ENCODE measurements at regions not wholly inside any gene's neighbourhood (a gene's known extent, or its start where the extent isn't known, plus 50 kb on each side); places are given as distances from the start of the nearest gene placed in this dataset.

DNA sequence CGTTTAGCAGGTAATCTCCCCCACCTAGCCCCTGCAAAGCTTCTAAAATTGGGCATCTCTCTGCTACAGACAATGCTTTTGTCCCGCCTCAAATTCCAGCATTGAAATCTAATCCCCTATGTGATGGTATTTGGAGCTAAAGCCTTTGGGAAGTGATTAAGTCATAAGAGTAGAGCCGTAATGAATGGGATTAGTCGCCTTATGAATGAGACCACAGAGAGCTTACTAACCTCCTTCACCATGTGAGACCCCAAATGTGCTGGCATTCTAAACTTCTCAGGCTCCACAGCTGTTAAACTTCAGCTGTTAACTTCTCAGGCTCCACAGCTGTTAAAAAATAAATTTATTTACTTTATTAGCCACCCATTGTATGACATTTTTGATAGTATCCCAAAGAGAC is 374.2 kb upstream of the BCHE start:
- ChIA-PET CTCF (ENCODE audit: low intra/inter-chr PET ratio) (interaction anchor here (0.6 kb wide), 1 partner anchor 85 kb away, joined by 3 read pairs; no protein-coding TSS in a partner anchor), POLR2A (no interaction called here)
- in situ Hi-C loops (cut with MboI), result no loop called here
- DNase-seq (ENCODE audit: extremely low read depth in 1 of 4, low spot score in 3 of 4) (no peak), ATAC-seq (no peak), FAIRE-seq (no peak)
- Histone ChIP-seq H3K27me3 (ENCODE audit: control insufficient read depth in 2 of 2, insufficient read depth in 2 of 2, low read length in 2 of 2) (no peaks in the 10 kb centered on the region), H3K79me2 (ENCODE audit: control insufficient read depth, insufficient read depth, low read length) (no peaks in the 10 kb centered on the region), H3K9me3 (replicated peaks; ENCODE audit: control insufficient read depth, insufficient read depth, low read depth, low read length) (0 out of 2 replicates have a peak, but pooled peaks cover 3% of the 10 kb centered on the region), H3K4me1 (replicated peaks in 1 of 2; ENCODE audit: control insufficient read depth in 2 of 2, insufficient read depth in 2 of 2, low read length in 2 of 2) (no peaks in the 10 kb centered on the region), H3K27ac (ENCODE audit: extremely low read depth, low read depth, low read length) (no peak overlapping the region), H3K9ac (ENCODE audit: insufficient read depth in 1 of 2, low read depth in 2 of 2, low read length in 2 of 2) (no peak overlapping the region), H3K4me3 (no peak overlapping the region), H4K20me1 (replicated peaks; ENCODE audit: control insufficient read depth, insufficient read depth, low read length) (no peaks in the 10 kb centered on the region), H3K9me1 (ENCODE audit: control insufficient read depth, insufficient read depth, low read length) (no peaks in the 10 kb centered on the region), H3K36me3 (ENCODE audit: control insufficient read depth, insufficient read depth, low read length) (no peaks in the 10 kb centered on the region), H3K4me2 (ENCODE audit: insufficient read depth, low read length) (no peak overlapping the region), H2AFZ (ENCODE audit: low read depth, low read length) (no peak overlapping the region)
- 18% methylated on average over 4 of the region's 4 CpGs for WGBS (ENCODE audit: insufficient coverage, low coverage, missing lambda C conversion rate)
- TF ChIP-seq SPI1 (IDR thresholded peaks at IDR 0.05; ENCODE audit: borderline replicate concordance, low read depth, low read length), result no peak
- TF ChIP-seq, protein P1, sequence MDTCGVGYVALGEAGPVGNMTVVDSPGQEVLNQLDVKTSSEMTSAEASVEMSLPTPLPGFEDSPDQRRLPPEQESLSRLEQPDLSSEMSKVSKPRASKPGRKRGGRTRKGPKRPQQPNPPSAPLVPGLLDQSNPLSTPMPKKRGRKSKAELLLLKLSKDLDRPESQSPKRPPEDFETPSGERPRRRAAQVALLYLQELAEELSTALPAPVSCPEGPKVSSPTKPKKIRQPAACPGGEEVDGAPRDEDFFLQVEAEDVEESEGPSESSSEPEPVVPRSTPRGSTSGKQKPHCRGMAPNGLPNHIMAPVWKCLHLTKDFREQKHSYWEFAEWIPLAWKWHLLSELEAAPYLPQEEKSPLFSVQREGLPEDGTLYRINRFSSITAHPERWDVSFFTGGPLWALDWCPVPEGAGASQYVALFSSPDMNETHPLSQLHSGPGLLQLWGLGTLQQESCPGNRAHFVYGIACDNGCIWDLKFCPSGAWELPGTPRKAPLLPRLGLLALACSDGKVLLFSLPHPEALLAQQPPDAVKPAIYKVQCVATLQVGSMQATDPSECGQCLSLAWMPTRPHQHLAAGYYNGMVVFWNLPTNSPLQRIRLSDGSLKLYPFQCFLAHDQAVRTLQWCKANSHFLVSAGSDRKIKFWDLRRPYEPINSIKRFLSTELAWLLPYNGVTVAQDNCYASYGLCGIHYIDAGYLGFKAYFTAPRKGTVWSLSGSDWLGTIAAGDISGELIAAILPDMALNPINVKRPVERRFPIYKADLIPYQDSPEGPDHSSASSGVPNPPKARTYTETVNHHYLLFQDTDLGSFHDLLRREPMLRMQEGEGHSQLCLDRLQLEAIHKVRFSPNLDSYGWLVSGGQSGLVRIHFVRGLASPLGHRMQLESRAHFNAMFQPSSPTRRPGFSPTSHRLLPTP (IDR thresholded peaks at IDR 0.05; ENCODE audit: borderline replicate concordance, extremely low read depth, insufficient read length), result no peak
- no peak for TF ChIP-seq NBN (IDR thresholded peaks at IDR 0.05; ENCODE audit: low read depth)
- no peak for TF ChIP-seq ZFPM2 (CRISPR knock-in tag; IDR thresholded peaks at IDR 0.05)
- no peak for TF ChIP-seq MIER1 (IDR thresholded peaks at IDR 0.05; ENCODE audit: low read depth)
- TF ChIP-seq, protein P2, sequence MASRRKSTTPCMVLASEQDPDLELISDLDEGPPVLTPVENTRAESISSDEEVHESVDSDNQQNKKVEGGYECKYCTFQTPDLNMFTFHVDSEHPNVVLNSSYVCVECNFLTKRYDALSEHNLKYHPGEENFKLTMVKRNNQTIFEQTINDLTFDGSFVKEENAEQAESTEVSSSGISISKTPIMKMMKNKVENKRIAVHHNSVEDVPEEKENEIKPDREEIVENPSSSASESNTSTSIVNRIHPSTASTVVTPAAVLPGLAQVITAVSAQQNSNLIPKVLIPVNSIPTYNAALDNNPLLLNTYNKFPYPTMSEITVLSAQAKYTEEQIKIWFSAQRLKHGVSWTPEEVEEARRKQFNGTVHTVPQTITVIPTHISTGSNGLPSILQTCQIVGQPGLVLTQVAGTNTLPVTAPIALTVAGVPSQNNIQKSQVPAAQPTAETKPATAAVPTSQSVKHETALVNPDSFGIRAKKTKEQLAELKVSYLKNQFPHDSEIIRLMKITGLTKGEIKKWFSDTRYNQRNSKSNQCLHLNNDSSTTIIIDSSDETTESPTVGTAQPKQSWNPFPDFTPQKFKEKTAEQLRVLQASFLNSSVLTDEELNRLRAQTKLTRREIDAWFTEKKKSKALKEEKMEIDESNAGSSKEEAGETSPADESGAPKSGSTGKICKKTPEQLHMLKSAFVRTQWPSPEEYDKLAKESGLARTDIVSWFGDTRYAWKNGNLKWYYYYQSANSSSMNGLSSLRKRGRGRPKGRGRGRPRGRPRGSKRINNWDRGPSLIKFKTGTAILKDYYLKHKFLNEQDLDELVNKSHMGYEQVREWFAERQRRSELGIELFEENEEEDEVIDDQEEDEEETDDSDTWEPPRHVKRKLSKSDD (conservative IDR thresholded peaks at IDR 0.05; ENCODE audit: low read length), result no peak
- no peak for TF ChIP-seq KHSRP (IDR thresholded peaks at IDR 0.05)
- no peak for TF ChIP-seq ZNF444 (CRISPR knock-in tag; IDR thresholded peaks at IDR 0.05)
- no peak for TF ChIP-seq E2F3 (CRISPR knock-in tag; IDR thresholded peaks at IDR 0.05)
- no peak for TF ChIP-seq SUPT5H (IDR thresholded peaks at IDR 0.05)
- TF ChIP-seq ATF7 (IDR thresholded peaks at IDR 0.05), result no peak
- intact Hi-C loops (cut with micrococcal nuclease), result no loop called here
- no TSS peak for BruUV-seq (replicated peaks)

All from K562 (cell line).